ENCODE measurements at regions not wholly inside any gene's neighbourhood (a gene's known extent, or its start where the extent isn't known, plus 50 kb on each side); places are given as distances from the start of the nearest gene placed in this dataset.

DNA sequence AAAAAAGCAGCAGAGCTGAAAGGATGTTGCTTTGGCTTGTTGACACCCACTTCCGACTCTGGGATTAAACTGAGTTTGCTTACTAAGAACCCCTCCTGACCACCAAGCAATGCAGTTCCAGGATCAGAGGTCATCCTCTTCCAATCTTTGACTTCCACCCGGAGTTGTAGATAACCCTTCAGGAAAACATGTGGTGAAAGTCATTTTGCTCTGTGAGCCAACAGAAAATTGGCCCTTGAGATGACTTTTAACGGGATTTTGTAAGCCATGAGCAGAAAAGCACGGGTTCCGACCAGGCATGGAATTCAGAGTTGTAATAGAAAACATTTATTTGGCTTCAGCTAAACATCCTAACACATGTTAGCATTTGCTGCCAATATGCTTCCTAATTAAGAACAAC, 171.6 kb upstream of the NR2F2 start:
- Histone ChIP-seq H3K27me3 (ENCODE audit: insufficient read depth, low read length, poor library complexity) (no peaks in the 10 kb centered on the region), H3K79me2 (ENCODE audit: control insufficient read depth, insufficient read depth, low read length) (no peaks in the 10 kb centered on the region), H2BK15ac (replicated peaks; ENCODE audit: low read depth) (no peak overlapping the region), H3K4me1 (ENCODE audit: control insufficient read depth, low read depth, low read length) (no peaks in the 10 kb centered on the region), H3K79me1 (ENCODE audit: low read length) (no peaks in the 10 kb centered on the region), H3K27ac (ENCODE audit: low read depth, low read length) (no peak overlapping the region), H3K18ac (ENCODE audit: low read length) (no peak overlapping the region), H3K9ac (ENCODE audit: low read length) (no peak overlapping the region), H3K4ac (ENCODE audit: low read depth, low read length) (no peak overlapping the region), H4K5ac (ENCODE audit: low read length) (no peak overlapping the region), H3K56ac (ENCODE audit: low read length) (no peak overlapping the region), H2BK120ac (ENCODE audit: low read depth, low read length) (no peak overlapping the region), H2BK5ac (ENCODE audit: low read length) (no peak overlapping the region), H3K23ac (ENCODE audit: low read length) (no peak overlapping the region), H3K4me3 (ENCODE audit: low read length) (no peak overlapping the region), H2AK5ac (ENCODE audit: low read length) (no peak overlapping the region), H3K36me3 (ENCODE audit: control insufficient read depth, insufficient read depth, low read length) (no peaks in the 10 kb centered on the region), H3K4me2 (ENCODE audit: low read length) (no peak overlapping the region), H4K8ac (ENCODE audit: low read depth, low read length) (no peak overlapping the region)
- no peak for DNase-seq
- no CpG with 5 or more reads among the region's 5 CpGs for WGBS (ENCODE audit: extremely low coverage, insufficient coverage, low lambda C conversion rate)

DNA sequence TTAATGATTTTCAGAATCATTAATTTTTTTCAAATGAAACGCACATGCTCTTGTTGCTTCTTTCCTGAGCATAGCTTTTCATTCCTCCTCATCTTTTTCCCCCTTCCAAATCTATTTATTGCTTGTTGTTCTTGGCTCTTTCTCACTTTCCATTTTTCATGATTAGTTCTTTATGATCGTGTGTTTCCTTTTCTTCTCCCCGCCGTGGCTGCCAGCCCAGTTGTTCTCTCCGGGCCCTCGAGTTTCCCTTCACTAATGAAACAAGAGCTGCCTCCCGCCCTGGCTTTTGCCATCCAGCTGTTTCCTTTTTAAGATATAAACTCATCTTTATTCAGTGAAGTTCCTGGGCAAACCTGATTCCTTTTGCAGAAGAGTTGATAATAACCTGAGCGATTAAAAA, 170.2 kb upstream of the NR2F2 start:
- no peak overlapping the region for H3K23ac ChIP-seq (ENCODE audit: low read length)
- H3K18ac ChIP-seq (ENCODE audit: low read length) = no peak overlapping the region
- no peak overlapping the region for H2BK15ac ChIP-seq (replicated peaks; ENCODE audit: low read depth)
- WGBS (ENCODE audit: extremely low coverage, insufficient coverage, low lambda C conversion rate) = 100% methylated on average over 1 of the region's 8 CpGs
- no peak for DNase-seq
- no peak overlapping the region for H3K4me3 ChIP-seq (ENCODE audit: low read length)
- no peak overlapping the region for H3K4ac ChIP-seq (ENCODE audit: low read depth, low read length)
- no peak overlapping the region for H2BK120ac ChIP-seq (ENCODE audit: low read depth, low read length)
- H4K5ac ChIP-seq (ENCODE audit: low read length) = no peak overlapping the region
- no peak overlapping the region for H3K56ac ChIP-seq (ENCODE audit: low read length)
- no peaks in the 10 kb centered on the region for H3K36me3 ChIP-seq (ENCODE audit: control insufficient read depth, insufficient read depth, low read length)
- H3K79me1 ChIP-seq (ENCODE audit: low read length) = no peaks in the 10 kb centered on the region
- no peak overlapping the region for H2BK5ac ChIP-seq (ENCODE audit: low read length)
- H3K79me2 ChIP-seq (ENCODE audit: control insufficient read depth, insufficient read depth, low read length) = no peaks in the 10 kb centered on the region
- no peaks in the 10 kb centered on the region for H3K4me1 ChIP-seq (ENCODE audit: control insufficient read depth, low read depth, low read length)
- no peak overlapping the region for H2AK5ac ChIP-seq (ENCODE audit: low read length)
- H4K8ac ChIP-seq (ENCODE audit: low read depth, low read length) = no peak overlapping the region
- no peak overlapping the region for H3K4me2 ChIP-seq (ENCODE audit: low read length)
- no peak overlapping the region for H3K27ac ChIP-seq (ENCODE audit: low read depth, low read length)
- no peak overlapping the region for H3K9ac ChIP-seq (ENCODE audit: low read length)
- no peaks in the 10 kb centered on the region for H3K27me3 ChIP-seq (ENCODE audit: insufficient read depth, low read length, poor library complexity)

DNA sequence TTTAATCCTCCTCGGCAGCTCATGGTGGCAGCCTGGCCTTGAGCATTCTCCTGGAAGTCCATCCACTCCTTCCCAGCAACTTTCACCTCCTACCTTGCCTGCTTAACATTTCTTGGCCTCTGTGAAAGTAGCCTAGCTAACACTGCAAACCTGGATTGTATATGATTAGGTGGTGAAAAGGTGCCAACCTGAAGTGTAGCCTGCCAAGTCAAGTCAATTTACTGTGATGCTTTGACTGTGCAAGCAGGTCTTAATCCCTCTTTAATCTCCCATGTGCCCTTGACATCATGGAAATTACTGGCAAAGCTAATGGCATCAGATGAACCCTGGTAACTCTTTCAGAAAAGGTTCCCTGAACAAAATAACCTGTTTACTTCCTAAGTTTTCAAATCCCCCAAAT, 169.7 kb upstream of the NR2F2 start:
- no peak overlapping the region for H3K27ac ChIP-seq (ENCODE audit: low read depth, low read length)
- H4K8ac ChIP-seq (ENCODE audit: low read depth, low read length) = no peak overlapping the region
- H3K4me3 ChIP-seq (ENCODE audit: low read length) = no peak overlapping the region
- no peak overlapping the region for H3K56ac ChIP-seq (ENCODE audit: low read length)
- DNase-seq = no peak
- H3K36me3 ChIP-seq (ENCODE audit: control insufficient read depth, insufficient read depth, low read length) = no peaks in the 10 kb centered on the region
- H3K79me1 ChIP-seq (ENCODE audit: low read length) = no peaks in the 10 kb centered on the region
- WGBS (ENCODE audit: extremely low coverage, insufficient coverage, low lambda C conversion rate) = no CpG with 5 or more reads among the region's 1 CpG
- H4K5ac ChIP-seq (ENCODE audit: low read length) = no peak overlapping the region
- H3K23ac ChIP-seq (ENCODE audit: low read length) = no peak overlapping the region
- H3K79me2 ChIP-seq (ENCODE audit: control insufficient read depth, insufficient read depth, low read length) = no peaks in the 10 kb centered on the region
- H3K4ac ChIP-seq (ENCODE audit: low read depth, low read length) = no peak overlapping the region
- no peaks in the 10 kb centered on the region for H3K4me1 ChIP-seq (ENCODE audit: control insufficient read depth, low read depth, low read length)
- H3K9ac ChIP-seq (ENCODE audit: low read length) = no peak overlapping the region
- no peaks in the 10 kb centered on the region for H3K27me3 ChIP-seq (ENCODE audit: insufficient read depth, low read length, poor library complexity)
- H2AK5ac ChIP-seq (ENCODE audit: low read length) = no peak overlapping the region
- no peak overlapping the region for H2BK120ac ChIP-seq (ENCODE audit: low read depth, low read length)
- H3K4me2 ChIP-seq (ENCODE audit: low read length) = no peak overlapping the region
- H3K18ac ChIP-seq (ENCODE audit: low read length) = no peak overlapping the region
- H2BK15ac ChIP-seq (replicated peaks; ENCODE audit: low read depth) = no peak overlapping the region
- H2BK5ac ChIP-seq (ENCODE audit: low read length) = no peak overlapping the region

DNA sequence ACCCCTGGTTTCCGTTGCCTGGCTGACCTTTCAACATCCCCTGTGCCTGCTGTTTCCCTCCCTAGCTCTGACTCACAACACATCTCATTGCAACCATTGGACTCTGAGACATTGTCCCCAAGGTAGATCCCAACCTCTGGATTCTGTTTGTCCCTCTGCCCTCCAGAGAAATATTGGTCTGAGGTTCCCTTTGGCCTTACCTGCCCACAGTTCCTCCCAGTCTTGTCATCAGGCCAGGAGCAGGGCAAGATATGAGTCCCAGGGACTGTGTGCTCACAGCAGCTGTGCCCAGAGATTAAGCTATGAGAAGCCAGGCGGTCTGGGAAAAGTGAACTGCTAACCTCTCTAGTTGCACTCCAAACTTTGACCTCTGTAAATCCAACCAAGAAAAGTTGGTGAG, 168.2 kb upstream of the NR2F2 start:
- H2BK15ac ChIP-seq (replicated peaks; ENCODE audit: low read depth) = no peak overlapping the region
- H3K27ac ChIP-seq (ENCODE audit: low read depth, low read length) = no peak overlapping the region
- DNase-seq = no peak
- no peak overlapping the region for H4K5ac ChIP-seq (ENCODE audit: low read length)
- H2BK120ac ChIP-seq (ENCODE audit: low read depth, low read length) = no peak overlapping the region
- H3K4me2 ChIP-seq (ENCODE audit: low read length) = no peak overlapping the region
- no peak overlapping the region for H3K4me3 ChIP-seq (ENCODE audit: low read length)
- H3K79me2 ChIP-seq (ENCODE audit: control insufficient read depth, insufficient read depth, low read length) = no peaks in the 10 kb centered on the region
- H3K56ac ChIP-seq (ENCODE audit: low read length) = no peak overlapping the region
- H3K9ac ChIP-seq (ENCODE audit: low read length) = no peak overlapping the region
- no peaks in the 10 kb centered on the region for H3K79me1 ChIP-seq (ENCODE audit: low read length)
- no peak overlapping the region for H4K8ac ChIP-seq (ENCODE audit: low read depth, low read length)
- H3K4ac ChIP-seq (ENCODE audit: low read depth, low read length) = no peak overlapping the region
- no peak overlapping the region for H3K18ac ChIP-seq (ENCODE audit: low read length)
- H3K23ac ChIP-seq (ENCODE audit: low read length) = no peak overlapping the region
- H2AK5ac ChIP-seq (ENCODE audit: low read length) = no peak overlapping the region
- no peaks in the 10 kb centered on the region for H3K27me3 ChIP-seq (ENCODE audit: insufficient read depth, low read length, poor library complexity)
- no peaks in the 10 kb centered on the region for H3K4me1 ChIP-seq (ENCODE audit: control insufficient read depth, low read depth, low read length)
- no peaks in the 10 kb centered on the region for H3K36me3 ChIP-seq (ENCODE audit: control insufficient read depth, insufficient read depth, low read length)
- H2BK5ac ChIP-seq (ENCODE audit: low read length) = no peak overlapping the region
- no CpG with 5 or more reads among the region's 2 CpGs for WGBS (ENCODE audit: extremely low coverage, insufficient coverage, low lambda C conversion rate)

DNA sequence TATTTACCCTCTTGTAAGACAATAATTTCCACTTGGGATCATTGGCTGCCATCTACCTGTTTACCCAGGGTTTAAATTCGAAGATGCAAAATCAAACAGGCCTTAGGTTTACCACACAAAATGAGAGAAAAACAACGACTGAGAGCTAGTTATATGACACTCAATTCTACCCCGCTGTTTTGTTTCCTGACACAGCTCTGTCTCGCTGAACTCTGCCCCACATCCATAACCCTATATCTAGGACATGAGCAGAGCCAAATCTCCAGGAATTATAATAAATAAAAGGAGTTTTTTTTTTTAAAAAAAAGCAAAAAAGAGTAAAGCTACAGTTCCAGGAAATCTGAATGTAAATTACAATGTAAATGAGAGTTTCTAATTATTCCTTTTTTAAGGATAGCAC, 165.4 kb upstream of the NR2F2 start:
- Histone ChIP-seq H3K4ac (ENCODE audit: low read depth, low read length) (no peak overlapping the region), H3K27me3 (ENCODE audit: insufficient read depth, low read length, poor library complexity) (no peaks in the 10 kb centered on the region), H3K4me1 (ENCODE audit: control insufficient read depth, low read depth, low read length) (no peaks in the 10 kb centered on the region), H3K79me1 (ENCODE audit: low read length) (no peaks in the 10 kb centered on the region), H3K4me3 (ENCODE audit: low read length) (no peak overlapping the region), H2BK15ac (replicated peaks; ENCODE audit: low read depth) (no peak overlapping the region), H3K27ac (ENCODE audit: low read depth, low read length) (no peak overlapping the region), H3K18ac (ENCODE audit: low read length) (no peak overlapping the region), H3K4me2 (ENCODE audit: low read length) (no peak overlapping the region), H2AK5ac (ENCODE audit: low read length) (no peak overlapping the region), H3K79me2 (ENCODE audit: control insufficient read depth, insufficient read depth, low read length) (no peaks in the 10 kb centered on the region), H3K36me3 (ENCODE audit: control insufficient read depth, insufficient read depth, low read length) (no peaks in the 10 kb centered on the region), H3K56ac (ENCODE audit: low read length) (no peak overlapping the region), H2BK120ac (ENCODE audit: low read depth, low read length) (no peak overlapping the region), H4K8ac (ENCODE audit: low read depth, low read length) (no peak overlapping the region), H2BK5ac (ENCODE audit: low read length) (no peak overlapping the region), H4K5ac (ENCODE audit: low read length) (no peak overlapping the region), H3K9ac (ENCODE audit: low read length) (no peak overlapping the region), H3K23ac (ENCODE audit: low read length) (no peak overlapping the region)
- no CpG with 5 or more reads among the region's 4 CpGs for WGBS (ENCODE audit: extremely low coverage, insufficient coverage, low lambda C conversion rate)
- DNase-seq = no peak

DNA sequence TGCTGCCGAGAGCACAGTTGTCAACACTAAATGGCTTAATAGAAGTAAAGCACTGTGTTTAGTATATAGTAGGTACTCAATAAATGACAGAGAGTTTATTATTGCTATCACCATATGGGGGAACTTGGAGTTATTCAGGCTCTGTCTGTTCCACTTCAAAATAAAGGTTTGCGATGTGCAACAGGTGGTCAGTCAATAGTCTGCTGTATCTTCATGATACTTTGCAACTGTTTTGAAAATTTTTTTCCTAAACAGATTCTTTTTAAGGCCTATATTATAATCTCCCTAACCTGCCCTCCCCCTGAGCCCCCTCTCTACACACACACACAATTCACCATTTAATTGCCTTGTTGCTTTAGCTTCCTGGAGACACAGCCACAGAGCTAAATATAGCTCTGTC, 164.7 kb upstream of the NR2F2 start:
- Histone ChIP-seq H3K4me3 (ENCODE audit: low read length) (no peak overlapping the region), H3K4ac (ENCODE audit: low read depth, low read length) (no peak overlapping the region), H4K5ac (ENCODE audit: low read length) (no peak overlapping the region), H3K18ac (ENCODE audit: low read length) (no peak overlapping the region), H3K27ac (ENCODE audit: low read depth, low read length) (no peak overlapping the region), H2BK120ac (ENCODE audit: low read depth, low read length) (no peak overlapping the region), H3K4me2 (ENCODE audit: low read length) (no peak overlapping the region), H2BK15ac (replicated peaks; ENCODE audit: low read depth) (no peak overlapping the region), H4K8ac (ENCODE audit: low read depth, low read length) (no peak overlapping the region), H3K23ac (ENCODE audit: low read length) (no peak overlapping the region), H2BK5ac (ENCODE audit: low read length) (no peak overlapping the region), H3K36me3 (ENCODE audit: control insufficient read depth, insufficient read depth, low read length) (no peaks in the 10 kb centered on the region), H3K79me2 (ENCODE audit: control insufficient read depth, insufficient read depth, low read length) (no peaks in the 10 kb centered on the region), H3K79me1 (ENCODE audit: low read length) (no peaks in the 10 kb centered on the region), H2AK5ac (ENCODE audit: low read length) (no peak overlapping the region), H3K27me3 (ENCODE audit: insufficient read depth, low read length, poor library complexity) (no peaks in the 10 kb centered on the region), H3K4me1 (ENCODE audit: control insufficient read depth, low read depth, low read length) (peaks cover under 1% of the 10 kb centered on the region), H3K56ac (ENCODE audit: low read length) (no peak overlapping the region), H3K9ac (ENCODE audit: low read length) (no peak overlapping the region)
- no peak for DNase-seq
- no CpG with 5 or more reads among the region's 2 CpGs for WGBS (ENCODE audit: extremely low coverage, insufficient coverage, low lambda C conversion rate)
